ENCODE measurements at regions not wholly inside any gene's neighbourhood (a gene's known extent, or its start where the extent isn't known, plus 50 kb on each side); places are given as distances from the start of the nearest gene placed in this dataset.

GRCh38 chr6:130765181-130765727 is 62.0 kb upstream of the SMLR1 start:
- TF ChIP-seq POLR2A (IDR thresholded peaks at IDR 0.05) (no peak), CTCF (IDR thresholded peaks at IDR 0.05) (no peak)
